SH-SY5Y (cell line): ENCODE measurements at regions not wholly inside any gene's neighbourhood (a gene's known extent, or its start where the extent isn't known, plus 50 kb on each side); places are given as distances from the start of the nearest gene placed in this dataset.

Experiments
- GATA2 ChIP-seq: IDR thresholded peaks from 2 replicates; pipeline ENCODE4 v1.6.1; 2011; ENCODE audit warnings: mild to moderate bottlenecking, low read depth, low read length
- GATA3 ChIP-seq: IDR thresholded peaks from 2 replicates; pipeline ENCODE4 v1.6.1; 2011; ENCODE audit warnings: low read depth, mild to moderate bottlenecking, low read length, moderate library complexity

GRCh38 chr6:126904176-126904575 lies 214.3 kb upstream of the RSPO3 start:
- no peak for TF ChIP-seq GATA2
- TF ChIP-seq GATA3: no peak
